ENCODE measurements at regions not wholly inside any gene's neighbourhood (a gene's known extent, or its start where the extent isn't known, plus 50 kb on each side); places are given as distances from the start of the nearest gene placed in this dataset.
"Not testable (repeated sequence)": the region's sequence is repeated elsewhere in the genome, so short reads cannot be mapped to it uniquely, and the experiment has no call there.

DNA sequence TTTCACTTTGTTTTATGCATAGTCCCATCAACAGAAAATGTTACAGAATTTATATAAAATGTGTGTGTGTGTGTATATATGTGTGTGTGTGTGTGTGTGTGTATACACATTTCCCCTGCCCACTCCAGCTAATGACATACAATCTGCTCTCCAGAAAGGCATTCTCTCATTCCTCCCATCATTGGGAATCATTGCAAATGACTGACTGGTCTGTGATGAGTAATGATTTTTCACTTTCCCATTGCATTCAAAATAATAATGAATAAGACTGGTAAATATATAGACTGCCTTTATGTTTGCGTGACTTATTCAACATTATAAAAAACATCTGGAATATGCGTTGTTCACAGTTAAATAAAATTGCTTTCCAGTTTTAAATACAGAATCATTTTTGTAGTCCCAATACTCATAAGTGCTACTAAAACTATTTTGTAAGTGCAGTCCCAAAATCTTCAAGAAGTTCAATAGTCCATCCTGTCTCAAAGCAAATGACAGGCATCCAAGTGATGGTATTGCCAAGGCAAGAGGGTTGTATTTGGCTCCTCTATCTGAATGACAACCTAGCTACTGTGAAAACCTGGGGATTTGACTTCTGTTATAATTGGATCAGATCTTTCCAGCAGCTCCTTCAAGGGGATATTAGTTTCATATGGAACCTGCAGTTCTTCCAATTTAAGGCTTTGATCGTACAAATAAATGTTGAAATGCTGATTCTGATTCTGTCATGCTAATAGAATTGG lies 150.9 kb downstream of the POLR1F start:
- Histone ChIP-seq H3K4me3 (no peak overlapping the region), H3K9me3 (no peaks in the 10 kb centered on the region), H3K27me3 (no peaks in the 10 kb centered on the region), H3K4me1 (ENCODE audit: insufficient read depth) (no peaks in the 10 kb centered on the region), H3K27ac (no peak overlapping the region), H3K36me3 (no peaks in the 10 kb centered on the region)
- no peak for DNase-seq
- 89 to 92% (median 92%) methylated on average over 3 of the region's 3 CpGs for WGBS, 3 donors
- no peak for TF ChIP-seq POLR2A (IDR thresholded peaks at IDR 0.05)
- TF ChIP-seq, protein P1, sequence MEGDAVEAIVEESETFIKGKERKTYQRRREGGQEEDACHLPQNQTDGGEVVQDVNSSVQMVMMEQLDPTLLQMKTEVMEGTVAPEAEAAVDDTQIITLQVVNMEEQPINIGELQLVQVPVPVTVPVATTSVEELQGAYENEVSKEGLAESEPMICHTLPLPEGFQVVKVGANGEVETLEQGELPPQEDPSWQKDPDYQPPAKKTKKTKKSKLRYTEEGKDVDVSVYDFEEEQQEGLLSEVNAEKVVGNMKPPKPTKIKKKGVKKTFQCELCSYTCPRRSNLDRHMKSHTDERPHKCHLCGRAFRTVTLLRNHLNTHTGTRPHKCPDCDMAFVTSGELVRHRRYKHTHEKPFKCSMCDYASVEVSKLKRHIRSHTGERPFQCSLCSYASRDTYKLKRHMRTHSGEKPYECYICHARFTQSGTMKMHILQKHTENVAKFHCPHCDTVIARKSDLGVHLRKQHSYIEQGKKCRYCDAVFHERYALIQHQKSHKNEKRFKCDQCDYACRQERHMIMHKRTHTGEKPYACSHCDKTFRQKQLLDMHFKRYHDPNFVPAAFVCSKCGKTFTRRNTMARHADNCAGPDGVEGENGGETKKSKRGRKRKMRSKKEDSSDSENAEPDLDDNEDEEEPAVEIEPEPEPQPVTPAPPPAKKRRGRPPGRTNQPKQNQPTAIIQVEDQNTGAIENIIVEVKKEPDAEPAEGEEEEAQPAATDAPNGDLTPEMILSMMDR (IDR thresholded peaks at IDR 0.05), result no peak
- no peak for TF ChIP-seq EP300 (IDR thresholded peaks at IDR 0.05)
- intact Hi-C loops (cut with DNase I), result no loop called here

- Histone ChIP-seq H3K27ac (no peak overlapping the region), H3K4me1 (ENCODE audit: insufficient read depth) (no peaks in the 10 kb centered on the region), H3K4me3 (no peak overlapping the region), H3K9me3 (no peaks in the 10 kb centered on the region), H3K27me3 (no peaks in the 10 kb centered on the region), H3K36me3 (no peaks in the 10 kb centered on the region)
- no peak for TF ChIP-seq EP300 (IDR thresholded peaks at IDR 0.05)
- TF ChIP-seq, protein P1 (IDR thresholded peaks at IDR 0.05), result no peak
- TF ChIP-seq POLR2A (IDR thresholded peaks at IDR 0.05), result no peak
- intact Hi-C loops (cut with DNase I), result no loop called here
- DNase-seq, result no peak
Observed at GRCh38 chr7:19554581-19554980, 154.3 kb downstream of the POLR1F start.

DNA sequence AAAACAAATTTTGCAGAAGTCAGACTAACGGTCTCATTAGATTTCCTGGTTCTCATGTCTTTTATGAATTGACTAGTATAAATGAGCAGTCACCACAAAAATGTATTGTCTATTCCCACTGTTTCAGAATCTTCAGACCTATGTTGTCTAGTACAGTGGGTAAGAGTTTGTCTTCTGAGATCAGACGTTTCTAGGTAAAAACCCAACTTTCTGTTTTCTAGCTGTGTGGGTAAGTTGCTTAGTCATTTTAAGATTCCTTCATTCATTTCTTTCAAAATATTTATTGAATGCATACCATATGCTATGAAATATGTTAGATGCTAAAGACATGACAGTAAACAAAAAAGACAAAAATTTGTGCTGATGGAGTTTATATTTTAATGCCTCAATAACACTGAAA lies 156.3 kb downstream of the POLR1F start:
- Histone ChIP-seq H3K9me3 (no peaks in the 10 kb centered on the region), H3K4me3 (no peak overlapping the region), H3K27me3 (no peaks in the 10 kb centered on the region), H3K27ac (no peak overlapping the region), H3K36me3 (no peaks in the 10 kb centered on the region), H3K4me1 (ENCODE audit: insufficient read depth) (no peaks in the 10 kb centered on the region)
- TF ChIP-seq EP300 (IDR thresholded peaks at IDR 0.05) (no peak), POLR2A (IDR thresholded peaks at IDR 0.05) (no peak)
- TF ChIP-seq, protein P1 (IDR thresholded peaks at IDR 0.05), result no peak
- no peak for DNase-seq
- WGBS, 3 donors, result 70 to 82% (median 70%) methylated on average over 2 of the region's 2 CpGs
- intact Hi-C loops (cut with DNase I), result no loop called here

GRCh38 chr7:19549246-19549645 lies 159.6 kb downstream of the POLR1F start:
- H3K36me3 ChIP-seq; H3K27ac ChIP-seq; H3K27me3 ChIP-seq; intact Hi-C loops (cut with DNase I); H3K9me3 ChIP-seq; DNase-seq; H3K4me3 ChIP-seq; H3K4me1 ChIP-seq (ENCODE audit: insufficient read depth): not testable (repeated sequence)
- WGBS, 3 donors, result 60 to 66% (median 65%) methylated on average over 5 of the region's 5 CpGs

DNA sequence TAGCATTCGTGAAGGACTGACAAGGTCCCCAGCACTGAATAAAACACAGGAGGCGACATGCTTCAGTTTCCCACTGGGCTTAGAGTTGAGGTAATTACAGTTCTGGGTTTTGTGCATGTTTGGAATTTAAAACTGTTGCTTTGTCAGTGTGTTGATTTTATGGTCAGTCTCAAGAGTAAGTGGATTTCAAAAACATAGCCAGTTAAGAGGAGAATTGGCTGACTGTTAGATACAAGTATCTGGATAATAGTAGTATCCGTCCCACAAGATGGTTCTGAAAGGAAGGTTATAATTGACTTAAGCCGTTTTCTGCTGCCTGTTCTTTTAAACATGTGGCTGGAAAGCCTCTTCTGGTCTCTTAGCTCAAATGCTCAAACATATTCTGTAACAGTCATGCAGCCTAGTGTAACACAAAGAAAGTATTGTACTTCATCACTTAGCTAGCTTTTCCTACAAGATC lies 170.9 kb downstream of the POLR1F start:
- H3K4me3 ChIP-seq, result no peak overlapping the region
- WGBS, 3 donors, result 35 to 42% (median 38%) methylated on average over 4 of the region's 4 CpGs
- intact Hi-C loops (cut with DNase I), result no loop called here
- DNase-seq, result no peak
- H3K27ac ChIP-seq, result no peak overlapping the region
- H3K9me3 ChIP-seq, result no peaks in the 10 kb centered on the region
- TF ChIP-seq EP300 (IDR thresholded peaks at IDR 0.05) (no peak), POLR2A (IDR thresholded peaks at IDR 0.05) (no peak)
- TF ChIP-seq, protein P1 (IDR thresholded peaks at IDR 0.05), result no peak
- no peaks in the 10 kb centered on the region for H3K4me1 ChIP-seq (ENCODE audit: insufficient read depth)
- no peaks in the 10 kb centered on the region for H3K36me3 ChIP-seq
- H3K27me3 ChIP-seq, result no peaks in the 10 kb centered on the region
